SK-MEL-5 (cell line): ENCODE measurements at regions not wholly inside any gene's neighbourhood (a gene's known extent, or its start where the extent isn't known, plus 50 kb on each side); places are given as distances from the start of the nearest gene placed in this dataset.

Experiments
- DNase-seq: peaks from one replicate; pipeline ENCODE4 v3.0.0-alpha.2; 2016; ENCODE audit warnings: low read depth, low spot score
- in situ Hi-C: cut with HindIII; loops from 2 replicates; pipeline ENCODE4 v1.10.0; 2016; ENCODE audit warnings: low sequenced_read_pairs, high pct_unique_total_duplicates, low pct_unique_long_range_greater_than_20kb

DNA sequence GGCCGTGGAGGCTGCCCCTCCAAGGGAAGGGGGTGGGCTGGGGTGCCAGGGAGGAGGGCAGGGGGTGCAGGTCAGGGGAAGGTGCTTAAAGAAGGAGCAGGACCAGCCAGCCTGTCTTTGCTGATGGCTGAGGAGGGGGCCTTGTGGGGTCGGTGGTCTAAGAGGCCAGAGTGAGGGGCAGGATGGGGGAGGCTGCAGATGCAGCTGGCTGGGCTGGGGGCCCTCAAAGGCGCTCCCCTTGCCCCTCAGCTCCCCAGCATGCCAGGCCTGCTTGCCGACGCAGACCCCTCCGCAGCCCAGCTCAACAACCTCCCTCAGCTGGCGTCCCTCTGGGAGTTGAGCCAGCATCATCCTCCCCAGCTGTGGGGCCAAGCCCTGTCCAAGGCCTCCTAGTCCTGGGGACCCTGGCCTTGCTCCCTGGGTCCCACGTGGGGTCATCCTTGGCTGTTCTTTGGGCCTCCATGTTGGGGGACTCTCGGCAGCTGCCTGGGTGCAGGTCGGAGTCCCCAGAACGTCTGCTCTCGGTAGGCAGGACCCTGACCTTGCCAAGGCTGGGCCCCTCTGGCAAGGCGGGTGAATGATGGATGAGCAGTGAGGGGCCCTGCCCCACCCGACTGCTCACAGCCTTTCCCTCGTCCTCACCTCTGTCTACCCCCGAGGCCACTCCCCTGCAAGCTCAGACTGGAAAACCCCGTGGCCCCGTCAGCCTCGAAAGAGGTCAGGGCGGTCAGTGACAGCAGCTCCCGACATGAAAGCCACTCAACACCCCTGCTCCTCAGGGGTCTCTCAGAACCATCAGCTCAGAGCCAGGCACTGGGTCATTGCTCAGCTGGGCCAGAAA is 119.4 kb downstream of the FAM53A start:
- in situ Hi-C loops = no loop called here
- DNase-seq = no peak

DNA sequence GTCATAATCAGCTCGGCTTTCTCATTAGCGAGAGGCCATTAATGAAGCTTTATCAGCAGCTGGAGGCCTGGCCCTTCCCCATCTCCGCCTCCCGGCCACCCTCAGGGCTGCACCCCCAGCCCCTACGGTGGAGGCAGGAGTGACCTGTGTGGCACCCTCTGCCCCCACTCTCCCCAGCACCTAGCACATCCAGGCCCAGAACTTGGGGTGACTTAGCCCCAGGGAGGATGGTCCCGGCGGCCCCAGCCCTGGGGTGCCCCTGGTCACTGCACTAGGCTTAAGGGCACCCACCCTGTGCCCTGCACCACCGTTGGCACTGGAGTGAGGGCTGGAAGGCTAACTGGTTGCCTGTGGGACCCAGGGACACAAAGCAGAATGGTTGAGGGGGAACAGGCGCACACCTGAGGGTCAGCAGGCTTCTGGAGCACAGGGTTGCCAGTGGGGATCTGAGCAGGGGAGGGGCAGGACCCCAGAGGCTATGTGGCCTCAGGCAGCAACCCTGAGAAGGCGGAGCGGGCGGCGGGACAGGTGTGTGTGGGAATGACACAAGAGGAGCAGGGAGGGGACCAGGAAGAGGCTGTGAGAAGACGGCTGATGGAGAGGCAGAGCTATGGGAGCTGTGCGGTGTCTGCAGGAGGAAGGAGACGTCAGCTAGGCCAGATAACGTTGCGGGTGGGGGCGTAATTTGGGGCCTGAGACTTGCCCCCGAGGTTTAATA is 120.2 kb downstream of the FAM53A start:
- DNase-seq = no peak
- in situ Hi-C loops = no loop called here

DNA sequence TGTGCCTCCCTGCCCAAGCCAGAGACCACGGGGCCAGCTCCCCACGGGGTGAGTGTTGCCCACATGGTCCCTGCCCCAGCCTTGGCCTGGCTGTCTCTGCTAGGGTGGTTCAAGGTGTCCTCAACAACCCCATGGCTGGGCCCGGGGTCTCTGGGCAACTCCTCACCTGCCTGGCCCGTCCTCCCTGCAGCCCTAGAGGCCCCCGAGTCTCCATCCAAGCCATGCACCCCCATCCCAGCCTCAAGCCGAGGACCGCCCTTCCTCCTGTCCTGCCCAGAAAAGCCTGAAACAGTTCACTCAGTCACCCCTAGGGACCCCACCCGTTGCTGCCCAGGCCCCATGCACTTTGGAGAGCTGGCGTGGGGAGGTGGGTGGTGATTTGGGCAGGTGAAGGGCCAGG is 120.9 kb downstream of the FAM53A start:
- in situ Hi-C loops = no loop called here

DNA sequence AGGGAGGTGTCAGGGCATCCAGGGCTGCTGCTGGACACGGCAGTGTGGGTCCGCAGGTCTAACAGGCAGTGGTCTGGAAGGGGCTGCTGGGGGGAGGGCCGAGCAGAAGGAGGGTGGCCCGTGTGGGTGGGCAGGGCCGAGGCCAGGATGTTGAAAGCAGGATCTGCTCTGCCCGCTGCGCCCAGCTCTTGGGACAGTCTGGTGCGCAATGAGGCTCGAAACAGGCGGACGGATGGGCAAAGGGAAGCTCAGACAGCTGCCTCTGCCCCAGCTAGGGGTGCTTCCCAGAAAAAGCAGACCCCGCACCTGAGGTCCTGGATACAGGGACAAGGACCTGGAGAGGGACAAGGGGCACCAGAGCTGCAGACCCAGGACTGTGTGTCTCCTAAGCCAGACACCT is 121.3 kb downstream of the FAM53A start:
- in situ Hi-C loops = no loop called here
- DNase-seq = no peak

More for the DNA sequence above, 120.9 kb downstream of the FAM53A start:
- no peak for DNase-seq

DNA sequence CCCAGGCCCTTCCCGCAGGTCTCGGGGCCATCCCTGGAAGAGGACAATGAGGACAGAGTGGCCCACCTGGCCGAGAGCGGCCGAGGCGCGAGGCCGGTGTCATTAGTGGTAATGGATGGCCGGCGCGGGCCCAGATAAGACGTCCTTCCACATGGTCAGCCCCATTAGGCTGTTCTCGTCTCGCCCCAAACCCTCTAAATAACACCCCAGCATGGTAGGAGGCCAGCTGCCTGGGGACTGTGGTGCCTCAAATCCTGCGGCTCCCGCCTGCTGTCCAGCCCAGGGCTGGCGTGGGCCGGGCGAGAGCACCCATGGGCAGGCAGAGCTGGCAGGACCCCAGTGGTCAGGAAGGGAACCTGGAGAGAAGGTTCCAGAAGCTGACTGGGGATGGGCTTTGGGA is 121.7 kb downstream of the FAM53A start:
- no peak for DNase-seq

DNA sequence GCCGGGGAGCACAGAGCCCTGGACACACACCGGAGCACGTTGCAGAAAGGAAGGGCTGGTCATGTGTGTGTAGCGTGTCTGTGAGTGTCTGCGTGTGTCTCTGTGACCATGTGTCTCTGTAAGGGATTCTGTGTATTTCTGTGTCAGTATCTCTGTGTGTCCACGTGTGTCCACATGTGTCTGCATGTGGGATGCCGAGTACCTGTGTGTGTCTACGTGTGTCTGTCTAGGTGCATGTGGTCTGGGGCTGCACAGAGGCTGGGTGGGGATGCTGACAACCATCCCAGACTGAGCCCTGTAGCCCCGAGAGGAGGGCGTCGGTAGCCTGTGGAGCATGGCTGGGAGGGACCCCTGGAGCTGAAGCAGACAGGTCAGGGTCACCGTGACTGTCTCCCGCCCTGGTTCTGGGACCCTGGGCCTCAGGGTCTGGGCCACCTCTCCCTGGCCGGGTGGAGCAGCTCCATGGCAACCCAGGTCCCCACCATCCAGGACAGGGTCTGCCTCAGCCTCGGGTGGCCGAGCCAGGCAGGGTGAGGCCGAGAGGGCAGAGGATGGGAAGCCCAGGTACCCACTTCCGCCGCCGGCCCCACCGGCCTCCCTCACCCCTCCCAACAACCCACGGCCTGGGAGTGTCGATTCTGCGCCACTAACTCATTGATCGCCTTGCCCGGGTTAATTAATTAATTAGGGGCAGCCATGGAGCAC is 122.7 kb downstream of the FAM53A start:
- DNase-seq = no peak
- in situ Hi-C loops = no loop called here

More for the DNA sequence above, 121.7 kb downstream of the FAM53A start:
- in situ Hi-C loops = no loop called here

DNA sequence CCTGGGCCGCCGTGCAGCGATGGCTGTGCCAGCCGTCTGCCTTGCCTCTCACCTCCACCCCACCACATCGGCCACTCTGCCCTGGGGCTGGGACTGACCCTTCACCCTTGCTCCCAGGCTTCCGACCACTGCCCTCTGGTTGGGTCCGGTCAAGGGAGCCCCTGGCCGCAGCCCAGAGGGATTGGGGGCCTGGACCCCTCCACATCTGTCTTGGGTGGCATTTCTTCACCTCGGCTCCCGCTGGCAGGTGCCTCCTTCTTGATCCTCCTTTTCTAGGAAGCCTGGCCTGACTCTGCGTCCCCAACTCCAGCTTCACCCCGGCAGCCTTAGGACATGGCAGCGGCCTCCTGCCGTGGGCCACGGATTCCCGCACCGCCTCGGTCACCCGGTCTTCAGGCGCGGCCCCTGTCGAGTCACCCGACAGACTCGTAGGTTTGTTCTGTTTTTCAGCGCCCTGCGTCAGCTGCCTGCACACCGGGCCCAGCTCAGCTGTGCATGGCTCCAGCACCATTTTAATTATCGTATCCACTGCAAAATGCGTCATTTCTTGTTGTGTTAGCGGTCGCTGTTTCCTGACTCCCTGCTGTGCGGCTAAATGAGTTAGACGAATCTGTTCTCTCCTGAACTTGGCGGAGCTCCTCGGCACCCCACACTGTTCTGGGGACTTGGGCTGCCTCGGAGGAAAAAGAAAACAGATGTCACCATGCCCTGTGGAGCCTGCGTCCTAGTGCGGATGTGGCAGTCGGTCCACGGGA is 124.0 kb downstream of the FAM53A start:
- DNase-seq = no peak

DNA sequence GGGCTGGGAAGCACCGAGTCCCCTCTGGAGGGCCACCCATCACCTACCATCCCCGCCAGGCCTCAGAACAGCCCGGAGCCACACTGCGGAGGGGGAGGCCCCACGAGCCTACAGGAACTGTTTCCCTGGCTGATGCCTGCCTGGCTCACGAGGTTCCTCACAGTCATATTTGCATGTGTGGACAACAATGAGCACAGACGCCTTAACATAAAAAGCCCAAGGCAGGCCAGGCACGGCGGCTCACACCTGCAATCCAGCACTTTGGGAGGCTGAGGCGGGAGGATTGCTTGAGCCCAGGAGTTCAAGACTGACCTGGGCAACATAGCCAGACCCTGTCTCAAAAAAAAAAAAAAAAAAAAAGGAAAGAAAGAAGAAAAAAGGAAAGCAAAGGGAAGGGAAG is 125.9 kb downstream of the FAM53A start:
- DNase-seq = no peak
- in situ Hi-C loops = no loop called here

More for the DNA sequence above, 124.0 kb downstream of the FAM53A start:
- in situ Hi-C loops = no loop called here

DNA sequence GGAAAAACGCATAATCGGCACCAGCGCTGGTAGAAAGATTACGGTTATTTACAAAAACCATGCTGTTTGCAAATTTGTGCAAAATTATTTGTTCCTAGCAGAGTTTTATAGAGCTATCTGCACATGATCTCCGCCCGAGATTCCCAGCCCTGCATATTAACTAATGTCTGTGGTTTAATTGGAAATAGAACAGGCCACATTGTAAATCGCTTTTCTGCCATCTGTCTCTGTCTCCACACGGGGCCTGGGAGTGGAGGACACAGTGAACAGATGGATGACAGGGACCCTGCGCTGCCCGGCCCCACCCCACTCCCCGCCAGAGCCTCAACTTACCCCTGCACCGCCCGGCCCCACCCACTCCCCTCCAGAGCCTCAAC is 126.9 kb downstream of the FAM53A start:
- in situ Hi-C loops = no loop called here
- DNase-seq = no peak

- no peak for DNase-seq
- in situ Hi-C loops = no loop called here
Measured at GRCh38 chr4:1556541-1557220, 127.4 kb downstream of the FAM53A start.

DNA sequence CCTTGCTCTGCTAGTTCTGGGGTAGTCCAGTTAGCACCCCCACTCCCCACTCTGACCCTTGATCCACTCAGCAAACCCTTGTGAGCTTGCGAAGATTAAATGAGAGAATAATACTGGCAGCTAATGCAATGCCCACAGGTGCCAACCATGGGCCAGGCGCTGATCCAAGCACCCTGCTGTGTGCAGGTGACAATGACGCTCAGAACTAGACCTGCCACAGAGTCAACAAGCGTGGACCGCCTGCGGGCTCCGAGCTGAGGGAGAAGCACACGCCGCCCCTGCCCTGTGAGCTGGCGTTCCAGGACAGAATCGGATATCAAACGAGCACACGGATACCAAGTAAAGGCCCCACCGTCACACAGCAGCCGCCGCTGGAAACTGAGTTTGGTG is 129.2 kb downstream of the FAM53A start:
- DNase-seq = no peak
- in situ Hi-C loops = no loop called here

DNA sequence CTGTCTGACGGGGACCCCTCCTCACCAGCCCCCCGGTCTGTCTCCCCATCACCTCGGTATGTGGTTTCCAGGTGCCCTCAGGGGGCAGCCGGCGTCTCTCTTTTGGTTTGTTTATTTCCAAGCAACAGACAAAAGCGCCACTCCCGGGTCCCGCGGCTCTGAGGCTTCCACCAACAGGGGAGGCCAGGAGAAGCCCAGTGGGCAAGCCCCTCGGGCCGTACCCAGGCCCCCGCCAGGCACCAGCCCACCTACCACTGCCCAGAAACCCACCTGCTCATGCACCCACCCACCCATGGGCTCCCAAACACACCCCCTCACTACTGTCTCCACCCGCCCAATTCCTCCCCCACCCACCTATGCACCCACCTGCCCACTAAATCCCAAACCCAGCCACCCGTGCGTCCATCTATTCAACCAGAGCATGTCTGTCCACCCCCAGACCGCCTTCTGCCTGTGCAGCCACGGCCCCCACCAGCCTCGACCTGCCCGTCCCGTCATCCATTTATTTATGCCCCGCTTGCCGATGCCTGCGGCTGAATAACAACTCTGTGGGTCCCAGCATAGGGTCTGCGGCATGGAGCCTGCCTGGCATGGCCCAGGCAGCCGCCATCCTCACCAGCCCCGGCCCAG is 129.8 kb downstream of the FAM53A start:
- DNase-seq = no peak
- in situ Hi-C loops = no loop called here

GRCh38 chr4:1553365-1553764 is 130.7 kb downstream of the FAM53A start:
- no peak for DNase-seq
- in situ Hi-C loops = no loop called here

DNA sequence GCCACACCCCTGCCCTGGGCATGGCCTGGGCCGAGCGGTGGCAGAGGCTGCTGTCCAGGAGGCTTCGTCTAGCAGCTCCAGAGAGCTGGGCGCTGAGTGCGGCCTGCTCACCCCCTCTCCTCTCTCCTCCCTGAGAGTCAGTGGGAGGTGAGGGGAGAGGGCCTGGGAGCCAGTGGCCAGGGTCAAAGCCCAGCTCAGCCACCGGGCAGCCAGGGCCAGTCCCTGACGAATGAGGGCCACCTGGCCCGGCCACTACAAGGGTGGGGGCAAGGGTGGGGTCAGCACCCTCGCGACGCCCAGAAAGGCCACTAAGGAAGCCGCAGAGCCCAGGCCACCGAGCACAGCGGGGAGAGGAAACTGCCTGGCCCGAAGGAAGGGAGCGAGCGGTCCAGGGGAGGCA is 131.7 kb downstream of the FAM53A start:
- in situ Hi-C loops = no loop called here
- no peak for DNase-seq

DNA sequence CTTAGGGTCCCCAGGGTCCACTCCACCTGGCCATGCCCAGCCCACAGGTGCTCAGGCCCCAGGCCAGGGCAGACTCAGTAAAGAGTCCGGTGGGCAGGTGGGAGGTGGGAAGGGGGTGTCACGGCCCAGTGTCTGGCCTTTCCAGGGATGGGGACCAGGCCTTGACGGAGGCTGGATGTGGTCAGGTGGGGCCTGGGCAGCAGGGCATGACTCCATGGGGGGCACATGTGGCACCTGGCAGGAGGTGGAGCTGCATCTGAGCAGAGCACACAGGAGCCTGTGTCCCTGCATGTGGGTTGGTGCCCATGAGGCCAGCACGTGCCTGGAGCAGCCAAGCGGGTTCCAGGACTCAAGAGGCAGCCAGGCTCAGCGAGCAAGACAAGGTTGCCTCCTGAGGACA is 132.9 kb downstream of the FAM53A start:
- in situ Hi-C loops = no loop called here
- DNase-seq = no peak

DNA sequence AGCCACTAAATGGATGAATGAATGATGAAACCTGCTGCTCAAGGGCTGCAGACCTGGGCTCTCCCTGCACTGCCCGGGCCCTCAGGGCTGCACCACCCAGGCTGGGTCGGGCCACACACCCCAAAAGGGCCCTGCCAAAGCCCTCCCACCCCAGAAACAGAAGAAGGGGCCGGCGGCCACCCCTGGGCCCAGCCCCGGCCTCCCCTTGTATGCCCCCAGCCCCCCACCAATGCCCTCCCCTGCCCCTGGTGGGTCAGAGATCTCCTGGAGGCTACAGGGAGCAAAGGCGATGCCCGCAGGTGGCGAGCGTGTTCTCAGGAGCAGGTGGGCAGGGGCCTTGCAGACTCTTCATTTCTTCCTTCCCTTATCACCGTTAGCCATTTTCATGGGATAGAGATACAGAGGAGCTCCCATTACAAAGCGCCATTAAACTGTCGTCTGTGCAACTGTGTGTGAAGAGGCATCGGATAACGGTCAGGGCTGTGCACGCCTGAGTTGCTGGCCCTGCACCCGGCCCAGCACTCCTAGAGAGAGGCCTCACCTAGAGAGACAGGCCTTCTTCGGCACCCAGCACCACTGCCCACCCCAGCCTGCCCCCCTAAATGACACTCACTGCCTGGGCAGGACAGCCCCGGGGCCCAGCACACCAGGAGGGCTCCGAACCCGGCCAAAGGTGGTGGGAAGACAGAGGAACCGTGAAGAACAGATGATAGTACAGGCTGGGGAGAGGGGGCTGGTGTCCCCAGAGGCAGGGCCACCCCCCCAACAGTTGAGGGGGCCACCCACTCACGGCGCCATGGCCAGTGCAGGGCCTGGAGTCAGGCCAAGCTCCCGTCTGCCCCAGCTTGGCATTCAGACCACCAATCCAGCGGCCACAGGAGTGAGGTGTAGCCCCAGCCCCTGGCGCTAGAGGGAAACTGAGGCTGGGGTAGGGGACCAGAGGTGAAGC is 133.7 kb downstream of the FAM53A start:
- DNase-seq = no peak
- in situ Hi-C loops = no loop called here
